Activated CD8-positive, alpha-beta memory T cell treated with anti-CD3 and anti-CD28 coated beads, Interleukin-2, amount 50 U/mL, for 24 hours (primary cell): ENCODE measurements at regions not wholly inside any gene's neighbourhood (a gene's known extent, or its start where the extent isn't known, plus 50 kb on each side); places are given as distances from the start of the nearest gene placed in this dataset.
"Not testable (repeated sequence)": the region's sequence is repeated elsewhere in the genome, so short reads cannot be mapped to it uniquely, and the experiment has no call there.

Source experiments
- DNase-seq: peaks from one replicate; pipeline ENCODE4 v3.0.0-alpha.2; 2020; ENCODE audit errors: extremely low read depth

GRCh38 chr4:81675791-81676393, 204.2 kb upstream of the RASGEF1B start:
- no peak for DNase-seq

GRCh38 chr4:81673961-81674360, 202.3 kb upstream of the RASGEF1B start:
- DNase-seq: no peak

- DNase-seq: not testable (repeated sequence)
Measured at GRCh38 chr4:81668328-81668727, 196.6 kb upstream of the RASGEF1B start.

- no peak for DNase-seq
Measured at GRCh38 chr4:81667539-81667938, 195.8 kb upstream of the RASGEF1B start.

- DNase-seq: no peak
Measured at GRCh38 chr4:81666491-81666890, 194.8 kb upstream of the RASGEF1B start.

GRCh38 chr4:81665649-81666048, 193.9 kb upstream of the RASGEF1B start:
- no peak for DNase-seq

GRCh38 chr4:81665045-81665444, 193.3 kb upstream of the RASGEF1B start:
- no peak for DNase-seq

GRCh38 chr4:81664079-81664478, 192.4 kb upstream of the RASGEF1B start:
- no peak for DNase-seq

GRCh38 chr4:81663368-81663767, 191.7 kb upstream of the RASGEF1B start:
- no peak for DNase-seq

- DNase-seq: no peak
Measured at GRCh38 chr4:81659051-81659450, 187.3 kb upstream of the RASGEF1B start.

GRCh38 chr4:81652069-81652478, 180.4 kb upstream of the RASGEF1B start:
- DNase-seq: no peak

GRCh38 chr4:81651243-81651899, 179.7 kb upstream of the RASGEF1B start:
- DNase-seq: no peak

GRCh38 chr4:81650606-81651242, 179.0 kb upstream of the RASGEF1B start:
- DNase-seq: no peak

GRCh38 chr4:81648576-81649275, 177.0 kb upstream of the RASGEF1B start:
- DNase-seq: peak; percentile 12

- no peak for DNase-seq
Measured at GRCh38 chr4:81647388-81647787, 175.7 kb upstream of the RASGEF1B start.

- DNase-seq: no peak
Measured at GRCh38 chr4:81642543-81642942, 170.8 kb upstream of the RASGEF1B start.

- DNase-seq: no peak
Measured at GRCh38 chr4:81639248-81639647, 167.5 kb upstream of the RASGEF1B start.

GRCh38 chr4:81638698-81639097, 167.0 kb upstream of the RASGEF1B start:
- no peak for DNase-seq

- DNase-seq: no peak
Measured at GRCh38 chr4:81635739-81636138, 164.0 kb upstream of the RASGEF1B start.

GRCh38 chr4:81634766-81635549, 163.3 kb upstream of the RASGEF1B start:
- no peak for DNase-seq

- no peak for DNase-seq
Measured at GRCh38 chr4:81634165-81634564, 162.5 kb upstream of the RASGEF1B start.
